ENCODE measurements at regions not wholly inside any gene's neighbourhood (a gene's known extent, or its start where the extent isn't known, plus 50 kb on each side); places are given as distances from the start of the nearest gene placed in this dataset.

GRCh38 chr14:65252482-65253255, 150.4 kb upstream of the MAX start:
- DNase-seq: no peak

GRCh38 chr14:65255029-65255545, 152.8 kb upstream of the MAX start:
- DNase-seq: no peak

GRCh38 chr14:65255583-65256461, 153.5 kb upstream of the MAX start:
- DNase-seq: peak; percentile 82

- no peak for DNase-seq
Observed at GRCh38 chr14:65256714-65257113, 154.4 kb upstream of the MAX start.

GRCh38 chr14:65257425-65257824, 155.1 kb upstream of the FUT8 start:
- no peak for DNase-seq

GRCh38 chr14:65258391-65258790, 154.1 kb upstream of the FUT8 start:
- DNase-seq: no peak

- no peak for DNase-seq
Observed at GRCh38 chr14:65259000-65259399, 153.5 kb upstream of the FUT8 start.

- DNase-seq: no peak
Observed at GRCh38 chr14:65260786-65261185, 151.7 kb upstream of the FUT8 start.

GRCh38 chr14:65261425-65261920, 151.1 kb upstream of the FUT8 start:
- DNase-seq: no peak

- no peak for DNase-seq
Observed at GRCh38 chr14:65261946-65262345, 150.6 kb upstream of the FUT8 start.

- no peak for DNase-seq
Observed at GRCh38 chr14:65263177-65263788, 149.2 kb upstream of the FUT8 start.

- no peak for DNase-seq
Observed at GRCh38 chr14:65267856-65268255, 144.7 kb upstream of the FUT8 start.

GRCh38 chr14:65268594-65268993, 143.9 kb upstream of the FUT8 start:
- DNase-seq: no peak

- DNase-seq: no peak
Observed at GRCh38 chr14:65269732-65270131, 142.8 kb upstream of the FUT8 start.

GRCh38 chr14:65277027-65277426, 135.5 kb upstream of the FUT8 start:
- DNase-seq: no peak

GRCh38 chr14:65277580-65278270, 134.8 kb upstream of the FUT8 start:
- DNase-seq: no peak

- no peak for DNase-seq
Observed at GRCh38 chr14:65278589-65278988, 133.9 kb upstream of the FUT8 start.

- DNase-seq: no peak
Observed at GRCh38 chr14:65279510-65279909, 133.0 kb upstream of the FUT8 start.

- DNase-seq: no peak
Observed at GRCh38 chr14:65279958-65280357, 132.6 kb upstream of the FUT8 start.

- DNase-seq: no peak
Observed at GRCh38 chr14:65280653-65281052, 131.9 kb upstream of the FUT8 start.

- DNase-seq: no peak
Observed at GRCh38 chr14:65281991-65282895, 130.3 kb upstream of the FUT8 start.

GRCh38 chr14:65282896-65283253, 129.7 kb upstream of the FUT8 start:
- DNase-seq: no peak

Data from COR-L47 (cell line).